Activated CD4-positive, alpha-beta T cell treated with anti-CD3 and anti-CD28 coated beads, Interleukin-2, amount 10 ng/mL, durations not matched to agents 24 days and 14 days (primary cell): ENCODE measurements at regions not wholly inside any gene's neighbourhood (a gene's known extent, or its start where the extent isn't known, plus 50 kb on each side); places are given as distances from the start of the nearest gene placed in this dataset.
"Not testable (repeated sequence)": the region's sequence is repeated elsewhere in the genome, so short reads cannot be mapped to it uniquely, and the experiment has no call there.

Experiments
- DNase-seq: peaks from one replicate; pipeline ENCODE4 v3.0.0; 2022
- H3K27ac Mint-ChIP-seq: one replicate; pipeline ENCODE4 v1.8.0; 2022; ENCODE audit warnings: mild to moderate bottlenecking, mixed read lengths
- H3K27me3 Mint-ChIP-seq: one replicate; pipeline ENCODE4 v1.8.0; 2022; ENCODE audit warnings: mixed read lengths
- H3K36me3 Mint-ChIP-seq: one replicate; pipeline ENCODE4 v1.8.0; 2022; ENCODE audit warnings: low read depth, mild to moderate bottlenecking, mixed read lengths
- H3K4me1 Mint-ChIP-seq: one replicate; pipeline ENCODE4 v1.8.0; 2021; ENCODE audit warnings: mixed read lengths
- H3K4me3 Mint-ChIP-seq: one replicate; pipeline ENCODE4 v1.8.0; 2022; ENCODE audit warnings: mild to moderate bottlenecking, moderate library complexity, mixed read lengths
- H3K9me3 Mint-ChIP-seq: one replicate; pipeline ENCODE4 v1.8.0; 2021; ENCODE audit warnings: mixed read lengths
- intact Hi-C: fragments of 100-400 bp; cut with micrococcal nuclease; formaldehyde crosslinking; loops from one replicate; pipeline ENCODE4 v1.15.1; 2023

DNA sequence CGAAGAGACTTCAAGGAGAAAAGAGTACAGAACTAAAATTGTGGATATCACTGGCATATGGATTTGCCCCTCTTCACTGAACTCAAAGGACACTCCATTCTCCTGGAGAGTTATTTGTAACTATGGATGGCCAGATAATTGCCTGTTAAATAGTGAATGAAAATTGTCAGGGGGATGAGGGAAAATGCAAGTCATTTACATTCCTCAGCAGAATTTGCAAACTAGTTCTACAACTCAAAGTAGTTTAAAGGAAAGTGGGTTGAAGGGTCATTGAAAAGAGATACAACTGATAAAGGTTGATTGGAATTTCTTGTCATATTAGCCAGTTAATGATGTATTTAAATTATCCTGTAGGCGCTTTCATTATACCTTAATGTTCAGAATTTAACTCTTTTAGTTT lies 266.5 kb upstream of the SPOPL start:
- Mint-ChIP-seq H3K27ac (no peak overlapping the region), H3K4me3 (no peak overlapping the region), H3K4me1 (no peaks in the 10 kb centered on the region), H3K27me3 (no peaks in the 10 kb centered on the region), H3K36me3 (no peaks in the 10 kb centered on the region), H3K9me3 (no peaks in the 10 kb centered on the region)
- DNase-seq: no peak
- intact Hi-C loops: no loop called here

DNA sequence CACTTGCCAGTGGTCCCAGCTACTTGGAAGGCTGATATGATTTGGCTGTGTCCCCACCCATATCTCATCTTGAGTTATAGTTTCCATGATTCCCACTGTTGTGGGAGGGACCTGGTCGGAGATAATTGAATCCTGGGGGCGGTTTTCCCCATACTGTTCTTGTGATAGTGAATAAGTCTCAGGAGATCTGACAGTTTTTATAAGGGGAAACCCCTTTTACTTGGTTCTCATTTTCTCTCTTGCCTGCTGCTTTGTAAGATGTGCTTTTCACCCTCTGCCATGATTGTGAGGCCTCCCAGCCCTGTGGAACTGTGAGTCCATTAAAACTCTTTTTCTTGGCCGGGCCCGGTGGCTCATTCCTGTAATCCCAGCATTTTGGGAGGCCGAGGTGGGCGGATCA lies 265.4 kb upstream of the SPOPL start:
- Mint-ChIP-seq H3K36me3 (no peaks in the 10 kb centered on the region), H3K27me3 (no peaks in the 10 kb centered on the region), H3K27ac (no peak overlapping the region), H3K4me1 (no peaks in the 10 kb centered on the region), H3K9me3 (no peaks in the 10 kb centered on the region), H3K4me3 (no peak overlapping the region)
- DNase-seq: no peak
- intact Hi-C loops: no loop called here

DNA sequence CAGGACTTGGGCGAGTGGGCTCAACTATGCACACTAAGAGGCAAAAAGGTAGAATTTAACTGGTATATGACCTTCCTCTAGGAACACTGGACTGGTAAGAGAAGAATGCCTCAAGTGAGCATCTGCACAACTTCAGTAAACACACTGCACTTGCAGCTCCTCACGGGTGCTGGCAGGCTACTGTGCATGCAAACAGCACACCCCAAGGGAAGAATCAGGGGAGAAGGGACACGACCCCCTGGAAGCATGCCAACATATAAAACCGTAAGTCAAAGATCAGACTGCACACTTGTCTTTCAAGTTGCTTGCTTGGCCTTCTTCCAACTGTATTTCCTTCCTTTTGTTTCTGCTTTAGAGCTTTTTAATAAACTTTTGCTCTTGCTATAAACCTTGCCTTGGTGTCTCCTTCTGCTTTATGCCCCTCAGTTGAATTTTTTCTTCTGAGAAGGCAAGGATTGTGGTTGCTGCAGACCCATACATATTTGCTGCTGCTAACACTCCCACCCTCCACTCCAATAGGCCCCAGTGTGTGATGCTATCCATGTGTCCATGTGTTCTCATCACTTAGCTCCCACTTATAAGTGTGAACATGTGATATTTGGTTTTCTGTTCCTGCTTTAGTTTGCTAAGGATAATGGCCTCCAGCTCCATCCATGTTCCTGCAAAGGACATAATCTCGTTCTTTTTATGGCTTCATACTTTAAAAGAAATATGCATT lies 263.7 kb upstream of the SPOPL start:
- no peak overlapping the region for H3K27ac Mint-ChIP-seq
- no peak for DNase-seq
- intact Hi-C loops: no loop called here
- H3K4me3 Mint-ChIP-seq: no peak overlapping the region
- H3K4me1 Mint-ChIP-seq: no peaks in the 10 kb centered on the region
- no peaks in the 10 kb centered on the region for H3K9me3 Mint-ChIP-seq
- no peaks in the 10 kb centered on the region for H3K36me3 Mint-ChIP-seq
- H3K27me3 Mint-ChIP-seq: no peaks in the 10 kb centered on the region

DNA sequence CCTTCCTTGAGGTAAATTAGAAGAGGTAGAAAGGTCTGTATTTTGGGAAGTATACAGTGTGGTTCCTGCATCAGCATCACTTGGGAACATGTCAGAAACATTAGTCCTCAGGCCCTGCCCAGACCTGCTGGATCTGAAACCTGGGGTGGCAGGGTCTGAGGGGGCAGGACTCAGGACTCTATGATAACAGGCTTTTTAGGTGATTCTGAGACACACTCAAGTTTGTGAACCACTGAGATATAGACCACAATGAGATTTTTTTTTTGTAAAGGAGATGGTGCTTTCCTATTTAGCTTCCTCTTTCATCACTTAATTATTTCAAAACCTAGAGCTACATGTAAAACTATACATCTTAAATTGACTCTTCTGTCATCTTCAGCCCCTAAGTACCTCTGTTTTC lies 262.7 kb upstream of the SPOPL start:
- Mint-ChIP-seq H3K9me3 (no peaks in the 10 kb centered on the region), H3K27ac (no peak overlapping the region), H3K4me3 (no peak overlapping the region), H3K36me3 (no peaks in the 10 kb centered on the region), H3K4me1 (no peaks in the 10 kb centered on the region), H3K27me3 (no peaks in the 10 kb centered on the region)
- DNase-seq: no peak
- intact Hi-C loops: no loop called here

DNA sequence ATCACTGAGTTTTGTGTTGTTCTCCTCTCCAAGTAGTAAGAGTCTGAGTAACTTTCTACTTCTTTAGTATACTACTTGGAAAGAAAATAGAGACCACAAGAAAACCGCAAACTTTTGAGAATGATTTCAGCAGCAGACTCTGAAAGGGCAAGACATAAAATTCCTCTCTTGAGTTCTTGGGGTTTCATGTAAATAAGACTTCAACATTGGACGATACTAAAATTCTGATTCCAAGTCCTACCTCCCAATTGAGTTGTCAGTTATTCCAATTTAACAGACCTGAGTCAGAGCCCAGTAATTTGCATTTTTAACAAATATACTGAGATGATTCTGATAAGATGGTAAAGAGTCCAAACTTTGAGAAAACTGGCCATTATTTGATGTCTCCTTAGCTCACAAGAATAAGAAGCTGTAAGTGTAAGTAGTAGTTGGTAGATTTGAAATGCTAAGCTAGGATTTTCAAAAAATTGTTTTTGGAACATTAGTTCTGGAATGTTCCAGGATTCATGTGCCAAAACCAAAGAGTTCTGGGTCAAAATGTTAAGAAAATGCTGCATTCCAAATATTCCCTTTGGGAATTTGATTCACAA lies 261.6 kb upstream of the SPOPL start:
- Mint-ChIP-seq H3K4me1 (no peaks in the 10 kb centered on the region), H3K9me3 (no peaks in the 10 kb centered on the region), H3K36me3 (no peaks in the 10 kb centered on the region), H3K27me3 (no peaks in the 10 kb centered on the region), H3K4me3 (no peak overlapping the region), H3K27ac (no peak overlapping the region)
- no peak for DNase-seq
- intact Hi-C loops: no loop called here

- DNase-seq: no peak
- H3K9me3 Mint-ChIP-seq: no peaks in the 10 kb centered on the region
- no peaks in the 10 kb centered on the region for H3K36me3 Mint-ChIP-seq
- no peaks in the 10 kb centered on the region for H3K4me1 Mint-ChIP-seq
- H3K4me3 Mint-ChIP-seq: no peak overlapping the region
- H3K27ac Mint-ChIP-seq: no peak overlapping the region
- no peaks in the 10 kb centered on the region for H3K27me3 Mint-ChIP-seq
- intact Hi-C loops: no loop called here
Measured at GRCh38 chr2:138243372-138243771, 258.2 kb upstream of the SPOPL start.

- no peak for DNase-seq
- no peaks in the 10 kb centered on the region for H3K9me3 Mint-ChIP-seq
- H3K36me3 Mint-ChIP-seq: no peaks in the 10 kb centered on the region
Measured at GRCh38 chr2:138244501-138244925, 257.1 kb upstream of the SPOPL start.

DNA sequence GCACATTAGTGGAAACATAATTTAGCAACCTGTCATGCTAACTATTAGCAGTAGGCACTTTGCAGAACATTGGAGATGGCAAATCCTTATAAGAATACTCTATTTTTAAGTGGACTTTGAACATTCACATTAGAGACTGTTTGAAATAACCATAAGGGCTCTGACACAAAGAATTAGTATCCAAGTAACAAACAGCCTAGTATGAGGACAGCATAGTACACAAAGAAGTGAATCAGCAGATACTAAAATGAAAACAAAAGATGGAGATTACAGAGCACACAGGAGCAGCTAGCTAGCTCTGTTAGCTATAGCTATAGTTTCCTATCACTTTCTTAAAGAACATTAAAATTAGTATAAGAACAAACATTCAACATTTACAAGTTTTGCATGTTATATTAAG lies 256.3 kb upstream of the SPOPL start:
- Mint-ChIP-seq H3K36me3 (no peaks in the 10 kb centered on the region), H3K4me3 (no peak overlapping the region)

More at GRCh38 chr2:138244501-138244925, 257.1 kb upstream of the SPOPL start:
- H3K4me1 Mint-ChIP-seq: no peaks in the 10 kb centered on the region
- H3K27me3 Mint-ChIP-seq: no peaks in the 10 kb centered on the region
- H3K27ac Mint-ChIP-seq: no peak overlapping the region
- intact Hi-C loops: no loop called here
- no peak overlapping the region for H3K4me3 Mint-ChIP-seq

GRCh38 chr2:138247302-138247701 lies 254.3 kb upstream of the SPOPL start:
- intact Hi-C loops: no loop called here
- H3K36me3 Mint-ChIP-seq: no peaks in the 10 kb centered on the region
- no peaks in the 10 kb centered on the region for H3K27me3 Mint-ChIP-seq
- no peaks in the 10 kb centered on the region for H3K4me1 Mint-ChIP-seq
- H3K4me3 Mint-ChIP-seq: no peak overlapping the region
- H3K9me3 Mint-ChIP-seq: no peaks in the 10 kb centered on the region
- DNase-seq: no peak
- H3K27ac Mint-ChIP-seq: no peak overlapping the region

More for the DNA sequence above, 256.3 kb upstream of the SPOPL start:
- Mint-ChIP-seq H3K27ac (no peak overlapping the region), H3K4me1 (no peaks in the 10 kb centered on the region), H3K27me3 (no peaks in the 10 kb centered on the region), H3K9me3 (no peaks in the 10 kb centered on the region)
- intact Hi-C loops: no loop called here
- DNase-seq: no peak

- H3K4me3 Mint-ChIP-seq: no peak overlapping the region
- H3K27ac Mint-ChIP-seq: no peak overlapping the region
- H3K27me3 Mint-ChIP-seq: no peaks in the 10 kb centered on the region
- H3K4me1 Mint-ChIP-seq: no peaks in the 10 kb centered on the region
- intact Hi-C loops: no loop called here
- no peak for DNase-seq
- no peaks in the 10 kb centered on the region for H3K9me3 Mint-ChIP-seq
- H3K36me3 Mint-ChIP-seq: no peaks in the 10 kb centered on the region
Measured at GRCh38 chr2:138249207-138249606, 252.4 kb upstream of the SPOPL start.

DNA sequence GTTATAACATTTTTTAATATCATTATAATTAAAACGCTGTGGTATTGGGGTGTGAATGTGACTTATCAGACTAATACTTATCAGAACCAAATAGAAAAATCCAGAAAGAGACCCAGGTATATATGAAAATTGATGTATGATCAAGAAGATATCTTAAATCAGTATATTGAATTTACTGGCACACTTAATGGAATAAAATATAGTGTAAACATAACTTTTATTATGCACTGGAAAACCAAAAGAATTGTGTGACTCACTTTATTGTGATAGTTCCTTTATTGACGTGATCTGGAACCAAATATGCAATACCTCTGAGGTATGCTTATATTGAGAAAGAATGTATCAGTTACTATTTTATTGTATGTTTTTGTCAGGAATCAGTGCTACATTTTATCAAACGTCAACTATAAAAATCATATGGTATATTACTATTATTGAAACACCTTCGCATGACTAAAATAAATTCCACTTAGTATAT lies 250.7 kb upstream of the SPOPL start:
- intact Hi-C loops, DNase-seq, H3K4me3 Mint-ChIP-seq, H3K36me3 Mint-ChIP-seq, H3K27ac Mint-ChIP-seq, H3K27me3 Mint-ChIP-seq, H3K9me3 Mint-ChIP-seq, H3K4me1 Mint-ChIP-seq: not testable (repeated sequence)

GRCh38 chr2:138252587-138252986 lies 249.0 kb upstream of the SPOPL start:
- Mint-ChIP-seq H3K4me1 (no peaks in the 10 kb centered on the region), H3K27ac (no peak overlapping the region), H3K27me3 (no peaks in the 10 kb centered on the region), H3K36me3 (no peaks in the 10 kb centered on the region), H3K4me3 (no peak overlapping the region), H3K9me3 (no peaks in the 10 kb centered on the region)
- no peak for DNase-seq
- intact Hi-C loops: no loop called here

DNA sequence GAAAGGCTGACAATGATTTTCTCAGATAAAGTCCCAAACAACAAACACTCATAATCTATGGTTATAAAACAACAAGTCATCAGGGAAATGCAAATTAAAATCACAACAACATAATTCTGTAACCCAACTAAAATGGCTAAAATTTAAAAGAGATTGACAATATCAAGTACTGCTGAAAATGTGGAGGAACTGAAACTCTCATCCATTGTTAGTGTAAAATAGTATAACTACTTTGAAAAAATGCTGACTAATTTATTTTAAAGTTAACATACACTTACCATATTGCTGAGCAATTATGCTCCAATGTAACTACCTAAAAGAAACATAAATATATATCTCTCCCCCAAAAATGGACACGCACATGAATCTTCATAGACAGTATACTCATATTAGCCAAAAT lies 245.9 kb upstream of the SPOPL start:
- intact Hi-C loops: no loop called here
- no peak overlapping the region for H3K27ac Mint-ChIP-seq
- H3K9me3 Mint-ChIP-seq: no peaks in the 10 kb centered on the region
- H3K4me1 Mint-ChIP-seq: no peaks in the 10 kb centered on the region
- DNase-seq: no peak
- H3K27me3 Mint-ChIP-seq: no peaks in the 10 kb centered on the region
- H3K36me3 Mint-ChIP-seq: no peaks in the 10 kb centered on the region
- no peak overlapping the region for H3K4me3 Mint-ChIP-seq

- no peak overlapping the region for H3K27ac Mint-ChIP-seq
- intact Hi-C loops: no loop called here
Measured at GRCh38 chr2:138267161-138267901, 234.2 kb upstream of the SPOPL start.

More at GRCh38 chr2:138267161-138267901, 234.2 kb upstream of the SPOPL start:
- no peak for DNase-seq
- H3K27me3 Mint-ChIP-seq: no peaks in the 10 kb centered on the region
- H3K9me3 Mint-ChIP-seq: peaks cover 4% of the 10 kb centered on the region
- H3K4me3 Mint-ChIP-seq: no peak overlapping the region
- H3K36me3 Mint-ChIP-seq: no peaks in the 10 kb centered on the region
- no peaks in the 10 kb centered on the region for H3K4me1 Mint-ChIP-seq
